ENCODE measurements at regions not wholly inside any gene's neighbourhood (a gene's known extent, or its start where the extent isn't known, plus 50 kb on each side); places are given as distances from the start of the nearest gene placed in this dataset.

DNA sequence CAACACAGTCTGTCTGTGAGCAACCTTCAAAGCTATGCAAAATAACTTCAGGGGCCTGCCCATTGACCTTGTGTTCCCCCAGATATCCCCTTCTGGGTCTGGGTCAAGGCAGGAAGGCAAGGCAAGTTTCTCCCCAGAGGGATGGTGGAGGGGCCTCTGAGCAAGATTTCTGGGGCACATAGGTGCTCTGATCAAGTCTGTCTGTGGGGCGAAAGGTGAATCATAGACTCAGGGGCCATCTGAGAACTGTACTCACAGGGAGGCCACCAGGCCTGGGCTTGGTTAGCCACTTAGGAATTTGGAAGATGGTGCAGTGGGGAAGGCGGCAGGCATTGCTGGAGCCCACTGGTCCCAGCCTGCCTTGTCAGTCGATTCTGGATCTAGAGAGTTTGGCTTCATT is 92.4 kb downstream of the MINAR1 start:
- TF ChIP-seq, protein P1, sequence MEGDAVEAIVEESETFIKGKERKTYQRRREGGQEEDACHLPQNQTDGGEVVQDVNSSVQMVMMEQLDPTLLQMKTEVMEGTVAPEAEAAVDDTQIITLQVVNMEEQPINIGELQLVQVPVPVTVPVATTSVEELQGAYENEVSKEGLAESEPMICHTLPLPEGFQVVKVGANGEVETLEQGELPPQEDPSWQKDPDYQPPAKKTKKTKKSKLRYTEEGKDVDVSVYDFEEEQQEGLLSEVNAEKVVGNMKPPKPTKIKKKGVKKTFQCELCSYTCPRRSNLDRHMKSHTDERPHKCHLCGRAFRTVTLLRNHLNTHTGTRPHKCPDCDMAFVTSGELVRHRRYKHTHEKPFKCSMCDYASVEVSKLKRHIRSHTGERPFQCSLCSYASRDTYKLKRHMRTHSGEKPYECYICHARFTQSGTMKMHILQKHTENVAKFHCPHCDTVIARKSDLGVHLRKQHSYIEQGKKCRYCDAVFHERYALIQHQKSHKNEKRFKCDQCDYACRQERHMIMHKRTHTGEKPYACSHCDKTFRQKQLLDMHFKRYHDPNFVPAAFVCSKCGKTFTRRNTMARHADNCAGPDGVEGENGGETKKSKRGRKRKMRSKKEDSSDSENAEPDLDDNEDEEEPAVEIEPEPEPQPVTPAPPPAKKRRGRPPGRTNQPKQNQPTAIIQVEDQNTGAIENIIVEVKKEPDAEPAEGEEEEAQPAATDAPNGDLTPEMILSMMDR (conservative IDR thresholded peaks at IDR 0.05 in 1 of 2, IDR thresholded peaks at IDR 0.05 in 1 of 2; ENCODE audit: low read depth in 1 of 2, low read length in 2 of 2), result no peak
- no peak for TF ChIP-seq EZH2 (IDR thresholded peaks at IDR 0.05; ENCODE audit: low read length, missing control alignments)
